ENCODE measurements at regions not wholly inside any gene's neighbourhood (a gene's known extent, or its start where the extent isn't known, plus 50 kb on each side); places are given as distances from the start of the nearest gene placed in this dataset.

- TF ChIP-seq POLR2AphosphoS5 (IDR thresholded peaks at IDR 0.05) (no peak), CTCF (IDR thresholded peaks at IDR 0.05) (no peak)
Observed at GRCh38 chr10:118488710-118489497, 106.5 kb downstream of the PRLHR start.

All from prostate gland (tissue), 2 donors.